Tibial artery (tissue), 4 donors: ENCODE measurements at regions not wholly inside any gene's neighbourhood (a gene's known extent, or its start where the extent isn't known, plus 50 kb on each side); places are given as distances from the start of the nearest gene placed in this dataset.

Experiments used
- DNase-seq, 2 donors: peaks; one replicate each; pipeline ENCODE4 v3.0.0-alpha.2; 2019
- H3K27ac ChIP-seq, 2 donors: fragments of 200-600 bp; sonication (generic) in 1 of 2; 1 replicate in 1 of 2; 2 replicates in 1 of 2; pipeline ENCODE4 v1.5.1; 2018 to 2019; ENCODE audit warnings: mild to moderate bottlenecking in 1 of 2
- H3K27me3 ChIP-seq, 2 donors: fragments of 200-600 bp; sonication (generic) in 1 of 2; one replicate each; pipeline versions ENCODE4 v1.5.1 to v1.6.0; 2016 to 2019
- H3K36me3 ChIP-seq, 3 donors: fragments of 200-600 bp; sonication (generic) in 2 of 3; one replicate each; pipeline ENCODE4 v1.5.1; 2016 to 2019; ENCODE audit warnings: mild to moderate bottlenecking in 2 of 3
- H3K4me1 ChIP-seq, 4 donors: fragments of 200-600 bp; sonication (generic) in 2 of 4; 1 replicate in 3 of 4; 2 replicates in 1 of 4; pipeline ENCODE4 v1.5.1; 2016 to 2019
- H3K4me3 ChIP-seq, 2 donors: fragments of 200-600 bp; sonication (generic) in 1 of 2; 1 replicate in 1 of 2; 2 replicates in 1 of 2; pipeline ENCODE4 v1.5.1; 2018 to 2019; ENCODE audit warnings: mild to moderate bottlenecking in 2 of 2
- H3K9me3 ChIP-seq, 3 donors: fragments of 200-600 bp; sonication (generic) in 1 of 3; one replicate each; pipeline ENCODE4 v1.5.1; 2016 to 2019
- CTCF ChIP-seq, 2 experiments: fragments of 200-600 bp in 1 of 2; fragments of 450-650 bp in 1 of 2; IDR thresholded peaks; one replicate each; pipeline ENCODE4 v1.5.1; 2017 to 2019; ENCODE audit warnings: antibody characterized with exemption in 2 of 2, mild to moderate bottlenecking in 1 of 2, moderate library complexity in 1 of 2
- intact Hi-C: fragments of 100-400 bp; cut with DNase I; formaldehyde crosslinking; loops from one replicate; pipeline ENCODE4 v1.15.0; 2023; ENCODE audit warnings: low total_unique reads

- intact Hi-C loops, result no loop called here
- H3K4me1 ChIP-seq, result no peaks in the 10 kb centered on the region
- no peak for DNase-seq
These were observed 473.5 kb downstream of the FOXG1 start for GRCh38 chr14:29240066-29240465.

GRCh38 chr14:29242755-29243754 lies 476.5 kb downstream of the FOXG1 start:
- intact Hi-C loops, result no loop called here
- no peak for TF ChIP-seq CTCF (IDR thresholded peaks at IDR 0.05)
- no peak overlapping the region for H3K27ac ChIP-seq

More at GRCh38 chr14:29240066-29240465, 473.5 kb downstream of the FOXG1 start:
- Histone ChIP-seq H3K9me3 (no peaks in the 10 kb centered on the region), H3K27ac (no peak overlapping the region), H3K4me3 (no peak overlapping the region), H3K36me3 (no peaks in the 10 kb centered on the region), H3K27me3 (no peaks in the 10 kb centered on the region)
- no peak for TF ChIP-seq CTCF (IDR thresholded peaks at IDR 0.05)

GRCh38 chr14:29255692-29256091 lies 489.1 kb downstream of the FOXG1 start:
- H3K9me3 ChIP-seq, result no peaks in the 10 kb centered on the region
- H3K27me3 ChIP-seq, result no peaks in the 10 kb centered on the region
- no peaks in the 10 kb centered on the region for H3K4me1 ChIP-seq
- intact Hi-C loops, result no loop called here
- no peak overlapping the region for H3K4me3 ChIP-seq
- H3K27ac ChIP-seq, result no peak overlapping the region
- no peak for TF ChIP-seq CTCF (IDR thresholded peaks at IDR 0.05)
- DNase-seq, result no peak
- no peaks in the 10 kb centered on the region for H3K36me3 ChIP-seq

More at GRCh38 chr14:29242755-29243754, 476.5 kb downstream of the FOXG1 start:
- no peaks in the 10 kb centered on the region for H3K36me3 ChIP-seq
- H3K4me3 ChIP-seq, result no peak overlapping the region
- H3K27me3 ChIP-seq, result no peaks in the 10 kb centered on the region
- no peaks in the 10 kb centered on the region for H3K4me1 ChIP-seq
- DNase-seq, result no peak
- H3K9me3 ChIP-seq, result no peaks in the 10 kb centered on the region

GRCh38 chr14:29262979-29263378 lies 496.4 kb downstream of the FOXG1 start:
- no peak for TF ChIP-seq CTCF (IDR thresholded peaks at IDR 0.05)
- Histone ChIP-seq H3K4me1 (no peaks in the 10 kb centered on the region), H3K36me3 (no peaks in the 10 kb centered on the region), H3K27me3 (no peaks in the 10 kb centered on the region), H3K27ac (no peak overlapping the region), H3K4me3 (no peak overlapping the region), H3K9me3 (no peaks in the 10 kb centered on the region)
- DNase-seq, result no peak
- intact Hi-C loops, result no loop called here

GRCh38 chr14:29264865-29265264 lies 498.3 kb downstream of the FOXG1 start:
- Histone ChIP-seq H3K36me3 (no peaks in the 10 kb centered on the region), H3K27me3 (no peaks in the 10 kb centered on the region), H3K9me3 (no peaks in the 10 kb centered on the region), H3K4me3 (no peak overlapping the region), H3K4me1 (no peaks in the 10 kb centered on the region), H3K27ac (no peak overlapping the region)
- DNase-seq, result no peak
- intact Hi-C loops, result no loop called here
- no peak for TF ChIP-seq CTCF (IDR thresholded peaks at IDR 0.05)
